ENCODE measurements at regions not wholly inside any gene's neighbourhood (a gene's known extent, or its start where the extent isn't known, plus 50 kb on each side); places are given as distances from the start of the nearest gene placed in this dataset.

DNA sequence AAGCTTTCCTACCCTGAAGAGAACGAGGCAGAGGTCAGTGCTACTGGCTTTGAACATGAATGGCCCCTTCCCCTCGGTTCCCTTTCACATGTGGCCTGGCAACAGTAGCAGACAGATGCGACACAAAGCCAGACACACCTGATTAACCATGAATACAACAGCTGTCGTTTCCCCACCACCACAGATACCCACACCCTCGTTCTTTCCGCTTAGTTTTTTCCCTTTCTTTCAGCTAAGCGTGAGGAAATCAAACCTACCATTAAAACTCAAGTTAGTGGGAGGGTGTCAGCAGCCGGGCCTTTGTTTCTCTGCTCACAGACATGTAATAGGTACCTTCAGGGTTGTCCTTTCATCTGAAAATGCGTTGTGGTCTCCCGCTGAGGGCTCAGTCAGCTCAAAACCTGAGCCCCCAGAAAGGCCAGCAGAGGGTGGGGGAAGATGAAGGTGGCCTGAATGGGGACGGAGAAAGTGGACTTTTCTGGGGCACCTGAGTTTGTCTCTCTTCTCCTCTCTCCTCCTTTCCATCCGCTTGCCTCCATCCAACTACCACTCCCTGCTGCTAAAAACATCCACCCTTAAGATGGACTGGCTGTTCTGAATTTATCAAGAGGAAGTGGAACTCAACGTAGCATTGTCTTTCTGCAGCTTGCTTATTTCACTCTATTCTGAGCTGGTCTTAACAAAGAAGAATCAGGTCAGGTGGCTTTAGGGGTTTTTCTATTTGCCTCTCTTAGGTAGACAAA lies 516.6 kb upstream of the JARID2 start:
- no peak for DNase-seq

DNA sequence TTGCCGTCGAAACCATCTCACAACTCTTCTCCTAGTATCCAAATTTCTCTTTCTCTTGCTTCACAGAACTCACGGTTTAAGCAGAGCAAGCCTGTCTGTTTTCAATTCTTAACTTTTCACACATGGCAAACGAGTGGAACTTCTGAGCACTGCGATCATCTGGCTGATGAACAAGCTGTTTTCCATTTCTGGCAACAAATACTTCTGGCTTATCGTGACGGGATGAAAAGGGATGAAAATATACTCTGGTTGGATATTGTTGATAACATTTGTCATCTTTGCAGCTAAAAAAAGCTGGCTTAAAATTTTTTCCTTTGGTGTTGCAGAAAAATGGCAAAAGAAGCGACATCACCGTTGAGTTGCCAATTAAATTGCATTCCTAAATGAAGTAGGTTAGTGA lies 515.2 kb upstream of the JARID2 start:
- no peak for DNase-seq

DNA sequence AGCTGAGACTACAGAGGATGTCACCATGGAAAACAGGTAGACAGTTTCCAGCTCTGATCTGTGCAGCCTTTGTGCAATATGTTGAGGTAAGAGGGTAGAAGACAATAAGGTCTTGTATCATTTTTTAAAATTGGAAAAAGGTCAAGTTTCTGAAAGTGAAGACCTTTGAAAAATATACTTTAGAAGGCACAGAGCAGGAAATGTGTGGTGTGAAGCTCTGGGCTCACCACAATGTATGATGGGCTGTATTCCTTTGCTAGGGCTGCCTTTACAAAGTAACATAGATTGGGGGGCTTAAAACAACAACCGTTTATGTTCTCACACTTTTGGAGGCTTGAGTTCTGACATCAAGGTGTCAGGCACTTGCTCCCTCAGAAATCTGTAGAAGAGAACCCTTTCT lies 514.3 kb upstream of the JARID2 start:
- DNase-seq = no peak

DNA sequence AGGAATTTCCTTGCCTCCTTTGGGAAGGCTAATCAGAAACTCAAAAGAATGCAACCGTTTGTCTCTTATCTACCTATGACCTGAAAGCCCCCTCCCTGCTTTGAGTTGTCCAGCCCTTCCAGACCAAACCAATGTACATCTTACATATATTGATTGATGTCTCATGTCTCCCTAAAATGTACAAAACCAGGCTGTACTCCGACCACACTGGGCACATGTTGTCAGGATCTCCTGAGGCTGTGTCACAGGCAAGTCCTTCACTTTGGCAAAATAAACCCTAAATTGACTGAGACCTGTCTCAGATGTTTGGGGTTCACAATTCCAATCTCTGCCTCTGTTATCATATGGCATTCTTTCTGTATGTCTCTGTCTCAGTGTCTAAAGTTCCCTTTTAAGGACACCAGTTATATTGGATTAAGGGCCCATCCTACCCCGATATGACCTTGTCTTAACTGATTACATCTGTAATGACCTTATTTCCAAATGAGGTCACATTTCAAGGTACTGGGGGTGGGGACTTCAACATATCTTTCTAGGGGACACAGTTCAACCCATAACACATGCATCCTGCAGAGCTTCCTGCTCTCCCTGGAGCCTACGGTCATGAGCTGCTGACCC lies 513.5 kb upstream of the JARID2 start:
- no peak for DNase-seq

DNA sequence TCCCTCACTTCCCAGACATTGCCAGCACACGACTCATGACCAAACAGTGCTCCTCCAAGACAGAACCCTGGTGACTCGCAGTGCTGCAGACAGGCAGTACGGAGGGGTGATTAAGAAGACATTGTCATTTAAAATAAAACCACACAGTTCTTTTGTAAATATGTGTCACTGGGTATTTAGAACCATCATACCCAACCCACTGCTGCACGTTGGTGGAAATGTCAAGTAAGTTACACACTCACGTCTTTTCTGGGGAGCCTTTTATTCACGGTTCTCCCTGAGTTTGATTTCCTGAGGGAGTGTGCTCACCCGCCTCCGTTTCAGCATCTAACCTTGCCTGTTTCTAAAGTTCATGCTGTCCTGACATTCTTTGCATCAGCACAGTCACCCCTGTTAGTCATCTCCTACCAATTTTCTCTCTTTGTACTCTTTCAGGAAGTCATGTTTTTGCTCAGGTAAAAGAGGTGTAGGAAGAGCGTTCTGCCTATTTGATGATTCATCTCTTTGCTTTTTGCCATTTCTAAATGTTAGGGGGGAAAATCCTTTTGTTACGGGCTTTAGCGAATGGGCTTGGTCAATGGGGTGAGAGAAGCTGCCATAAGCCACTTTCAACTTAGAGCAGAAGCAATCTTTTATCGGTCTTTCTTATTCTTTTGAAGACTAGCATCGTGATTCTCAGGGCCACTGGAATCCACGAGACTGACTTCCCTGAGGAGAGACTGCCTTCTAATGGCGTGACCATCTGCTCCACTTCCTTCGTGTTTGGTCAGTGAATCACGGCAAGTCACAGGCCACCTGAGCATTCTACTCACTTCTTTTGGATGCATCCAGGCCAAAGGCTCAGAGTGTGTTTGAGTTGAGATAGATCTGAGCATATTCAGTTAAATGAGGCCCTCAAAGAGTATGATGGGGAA lies 512.8 kb upstream of the JARID2 start:
- no peak for DNase-seq

DNA sequence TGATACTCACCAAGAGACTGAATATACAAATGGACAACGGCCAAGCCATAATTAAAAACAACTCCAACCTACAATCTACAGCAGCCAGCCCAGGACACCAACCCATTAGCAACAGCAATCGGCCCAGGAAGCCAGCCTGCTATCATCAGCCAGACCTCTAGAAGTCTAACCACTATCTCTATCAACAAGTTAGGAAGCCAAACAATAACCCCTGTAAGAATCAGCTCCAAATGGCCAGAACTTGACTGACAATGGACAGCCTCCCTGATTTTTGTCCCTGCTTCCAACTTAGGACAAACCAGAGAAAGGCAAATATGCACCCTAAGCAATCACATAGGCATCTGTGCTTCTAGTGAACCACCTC lies 511.8 kb upstream of the JARID2 start:
- no peak for DNase-seq

DNA sequence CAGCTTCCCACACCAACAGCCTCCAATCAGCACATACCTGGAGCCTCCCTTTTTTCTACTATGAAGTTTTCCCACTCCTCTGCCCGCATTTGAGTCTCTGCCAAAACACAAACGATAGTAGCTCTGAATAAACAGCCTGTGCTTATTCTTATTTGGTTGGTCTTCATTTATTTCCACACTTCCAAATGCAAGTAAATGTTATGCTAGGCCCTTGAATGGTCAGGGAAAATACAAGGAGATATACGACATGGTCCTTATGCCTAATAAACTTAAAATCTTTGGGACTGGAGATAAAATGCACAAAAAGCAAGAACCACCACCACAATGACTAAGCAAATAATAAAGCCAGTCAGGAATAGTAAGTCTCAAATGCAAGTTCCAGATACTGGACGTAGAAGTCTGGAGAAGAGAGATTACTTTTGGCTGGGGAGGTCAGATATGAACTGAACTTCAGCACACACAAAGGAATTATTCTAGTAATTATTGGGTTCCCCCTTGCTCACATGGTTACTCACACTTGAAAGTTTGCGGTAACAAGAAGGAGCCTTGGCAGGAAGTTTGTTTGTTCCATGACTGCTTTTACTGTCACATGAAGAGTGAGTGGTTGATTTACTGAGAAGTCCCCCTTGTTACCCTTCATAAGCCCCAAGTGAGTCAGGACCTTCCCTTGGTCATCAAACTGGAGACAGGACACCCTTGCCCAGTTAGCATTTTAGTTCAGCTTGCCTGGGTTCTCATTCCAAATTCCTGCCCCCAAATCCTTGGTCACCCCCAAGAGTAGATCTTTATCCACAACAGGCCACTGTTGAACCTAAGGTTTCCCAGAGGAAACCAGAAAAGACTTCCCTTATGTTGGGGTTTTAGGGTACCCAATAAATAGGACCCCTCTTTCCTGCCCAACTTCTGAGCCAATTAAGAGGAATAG lies 511.2 kb upstream of the JARID2 start:
- DNase-seq = no peak

DNA sequence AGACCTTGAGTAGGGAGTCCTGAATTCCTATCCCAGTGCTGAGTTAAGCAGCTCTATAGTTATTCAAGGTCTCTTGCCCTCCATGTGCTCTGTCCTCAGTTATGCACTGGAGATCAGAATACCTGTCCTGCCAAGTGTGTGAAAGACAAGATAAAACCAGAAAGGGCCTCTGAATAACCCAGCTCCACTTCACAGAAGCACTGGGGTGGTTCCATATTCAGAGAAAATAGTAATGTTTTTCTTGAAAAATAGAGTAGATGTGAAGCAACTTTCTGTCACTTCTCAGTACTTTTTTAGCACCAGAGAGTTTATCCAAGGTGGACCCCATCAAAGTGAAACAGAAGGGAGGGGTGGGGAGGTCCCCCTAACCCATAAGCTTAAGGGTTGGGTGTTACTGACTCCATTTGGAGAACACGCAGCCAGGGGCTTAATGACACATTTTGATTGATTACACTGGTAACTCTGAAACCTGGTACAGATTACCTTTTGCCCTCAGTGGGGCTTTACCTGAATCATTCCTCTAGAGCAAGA lies 509.8 kb upstream of the JARID2 start:
- no peak for DNase-seq

DNA sequence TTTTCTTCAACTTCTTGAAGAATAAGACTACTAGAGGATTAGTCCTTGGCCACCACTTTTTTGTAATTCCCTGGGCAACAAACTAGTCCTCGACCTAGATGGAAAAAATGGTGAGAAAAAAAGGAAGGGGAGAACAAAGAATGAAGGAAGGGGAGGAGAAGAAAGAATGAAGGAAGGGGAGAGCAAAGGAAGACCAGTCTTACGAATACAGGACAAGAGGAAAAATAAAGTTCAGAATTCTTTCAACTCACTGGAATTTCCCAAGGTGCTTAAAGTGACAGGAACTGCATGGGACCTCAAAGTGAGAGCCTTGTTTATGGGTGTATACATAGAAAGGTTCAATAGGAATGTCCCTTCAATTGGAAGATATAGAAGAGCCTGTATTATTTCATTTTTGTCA lies 509.3 kb upstream of the JARID2 start:
- DNase-seq = no peak

DNA sequence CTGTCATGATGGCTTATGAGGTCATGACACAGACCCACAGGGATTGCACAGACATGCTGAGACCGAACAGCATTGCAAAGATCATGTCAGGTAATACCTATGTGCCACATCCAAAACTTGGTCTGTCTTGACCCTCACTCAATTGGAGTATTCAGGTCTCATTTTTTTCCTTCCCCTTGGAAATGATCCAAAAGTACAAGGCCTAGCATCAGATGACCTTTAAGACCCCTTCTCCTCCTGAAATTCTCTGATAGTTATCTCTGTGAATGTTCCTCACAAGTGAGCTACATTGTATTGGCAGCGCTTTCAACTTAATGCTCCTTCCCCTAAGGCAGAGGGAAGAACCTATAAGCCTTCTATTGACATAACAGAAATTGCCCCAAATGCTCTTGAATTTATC lies 507.4 kb upstream of the JARID2 start:
- DNase-seq = no peak

DNA sequence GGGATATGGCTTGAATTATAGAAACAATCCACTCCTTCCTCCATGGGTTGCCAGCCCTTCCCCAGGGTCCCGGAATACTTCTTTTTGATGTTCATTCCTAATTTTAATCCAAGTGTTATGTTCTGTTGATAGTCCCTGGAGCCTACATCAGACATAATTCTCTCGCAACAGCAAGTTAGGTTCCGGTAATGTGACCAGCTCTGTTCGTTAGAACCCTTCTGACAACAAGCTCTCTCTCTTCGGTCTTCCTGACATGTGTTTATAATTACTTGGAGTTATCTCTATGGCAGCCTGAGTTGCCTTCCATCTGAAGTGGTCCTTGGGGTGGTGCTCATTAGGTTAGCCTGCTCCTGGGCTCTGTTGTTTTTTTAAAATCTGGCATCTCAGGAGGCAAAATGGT lies 506.9 kb upstream of the JARID2 start:
- DNase-seq = no peak

DNA sequence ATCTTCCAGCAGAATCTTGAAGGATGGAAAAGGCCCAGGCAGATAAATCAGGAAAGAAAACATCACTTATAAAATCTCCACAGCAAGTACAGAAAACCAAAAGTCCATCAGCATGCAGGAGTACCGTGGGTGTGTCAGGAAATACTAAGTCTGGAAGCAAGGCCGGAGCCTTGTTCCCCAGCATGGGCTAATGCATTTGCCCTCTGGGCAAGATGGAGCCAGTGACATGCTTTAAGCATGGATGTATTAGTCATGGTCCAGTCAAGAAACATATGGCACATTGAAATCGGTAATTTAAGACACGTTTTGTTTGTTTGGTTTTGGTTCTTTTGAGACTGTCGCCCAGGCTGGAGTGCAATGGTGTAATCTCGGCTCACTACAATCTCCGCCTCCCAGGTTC lies 506.0 kb upstream of the JARID2 start:
- no peak for DNase-seq

DNA sequence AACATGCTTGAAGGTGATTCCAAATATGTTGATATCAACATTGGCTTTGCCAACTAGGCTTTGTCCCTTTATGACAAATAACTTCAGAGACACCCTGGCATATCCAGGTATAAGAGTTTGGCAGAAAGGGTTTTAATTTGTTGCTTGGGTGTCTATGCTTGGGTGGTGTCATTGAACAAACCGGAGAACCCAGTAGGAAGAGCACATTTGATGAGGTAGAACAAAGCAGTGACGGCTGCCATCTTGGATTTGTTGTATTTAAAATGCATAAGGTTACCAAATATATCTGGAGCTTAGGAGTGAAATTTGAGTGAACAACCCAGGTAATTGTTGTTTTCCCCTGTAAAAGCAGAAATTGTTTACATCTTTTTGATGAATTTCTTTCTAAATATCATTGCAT lies 503.7 kb upstream of the JARID2 start:
- DNase-seq = no peak

DNA sequence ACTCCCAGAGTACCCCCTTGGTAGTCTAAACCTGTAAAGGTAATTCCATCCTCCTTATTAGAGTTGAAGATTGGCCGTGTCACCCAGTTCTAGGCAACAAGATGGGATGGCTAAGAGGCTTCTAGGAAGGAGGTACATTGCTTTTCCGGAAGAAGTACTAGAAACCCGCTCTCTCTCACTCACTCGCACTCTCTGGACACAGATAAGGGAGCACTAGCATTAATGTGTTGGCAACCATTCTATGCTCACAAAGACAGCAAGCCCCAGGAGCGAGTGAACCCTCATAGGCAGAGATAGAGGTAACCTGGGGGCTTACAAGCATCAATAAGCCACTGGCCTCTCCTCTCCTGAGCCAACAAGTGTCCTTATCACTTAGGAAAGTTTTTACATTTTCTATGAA lies 503.2 kb upstream of the JARID2 start:
- no peak for DNase-seq

DNA sequence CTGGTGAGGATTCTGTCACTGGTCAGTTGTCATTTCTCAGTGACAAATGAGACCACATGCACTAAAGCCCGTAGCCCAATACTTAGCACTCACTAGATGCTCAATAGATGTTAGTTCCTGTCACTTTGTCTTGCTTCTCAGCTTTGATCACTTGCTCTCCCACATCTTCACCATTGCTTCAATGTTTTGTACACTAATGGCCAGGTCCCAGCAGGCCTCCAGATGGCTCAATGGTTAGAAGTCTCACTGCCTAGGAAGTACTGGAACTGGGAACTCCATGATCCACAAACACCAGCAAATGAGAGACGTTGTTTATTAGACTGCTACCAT lies 502.8 kb upstream of the JARID2 start:
- DNase-seq = no peak

DNA sequence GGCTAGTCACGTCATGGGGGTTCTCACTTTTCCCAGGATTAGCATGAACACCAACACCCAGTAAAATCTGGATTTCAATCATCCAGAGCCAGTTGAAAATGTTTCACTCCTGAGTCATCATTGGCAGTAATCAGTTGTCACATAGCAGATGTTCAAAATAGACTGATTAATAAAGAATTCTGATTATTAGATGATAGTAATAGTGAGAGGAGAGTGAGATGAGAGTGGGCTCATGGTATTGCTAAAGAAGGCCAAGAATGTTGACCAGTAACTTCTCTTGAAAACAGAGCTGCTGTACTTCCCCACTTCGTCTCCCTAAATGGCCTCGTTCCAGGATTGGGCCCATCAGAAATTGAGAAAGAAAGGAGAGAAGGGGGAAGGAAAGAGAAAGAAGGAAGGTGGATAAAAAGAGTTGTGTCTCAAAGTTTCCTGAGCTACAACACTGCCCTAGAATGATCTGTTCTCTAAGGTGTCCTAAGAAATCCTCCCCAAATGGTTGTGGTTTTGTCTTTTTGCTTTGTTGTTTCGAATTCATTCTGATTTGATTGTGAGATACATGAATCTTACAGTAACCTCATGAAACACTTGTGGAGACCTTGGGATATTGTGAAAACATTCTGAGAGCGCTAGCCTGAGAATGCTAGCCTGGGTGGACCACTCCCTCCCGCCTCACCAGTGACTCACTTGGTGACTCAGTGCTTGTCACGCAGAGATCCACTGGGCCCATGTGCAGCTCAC lies 502.2 kb upstream of the JARID2 start:
- no peak for DNase-seq

DNA sequence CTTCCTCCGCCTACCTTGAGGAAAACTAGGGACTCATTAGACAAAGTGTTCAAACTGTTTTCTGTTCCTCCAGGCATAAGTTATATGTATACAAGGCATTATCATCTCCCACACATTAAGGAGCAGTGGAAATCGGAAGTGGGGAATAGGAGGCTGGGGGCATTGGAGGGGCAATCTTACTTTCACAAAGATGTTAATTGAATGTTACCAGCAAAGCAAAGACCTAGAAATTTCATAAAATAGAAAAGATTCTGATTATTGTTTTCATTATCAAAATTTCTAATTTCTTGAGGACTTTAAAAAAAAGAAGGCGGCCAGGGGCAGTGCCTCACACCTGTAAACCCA lies 501.7 kb upstream of the JARID2 start:
- no peak for DNase-seq

DNA sequence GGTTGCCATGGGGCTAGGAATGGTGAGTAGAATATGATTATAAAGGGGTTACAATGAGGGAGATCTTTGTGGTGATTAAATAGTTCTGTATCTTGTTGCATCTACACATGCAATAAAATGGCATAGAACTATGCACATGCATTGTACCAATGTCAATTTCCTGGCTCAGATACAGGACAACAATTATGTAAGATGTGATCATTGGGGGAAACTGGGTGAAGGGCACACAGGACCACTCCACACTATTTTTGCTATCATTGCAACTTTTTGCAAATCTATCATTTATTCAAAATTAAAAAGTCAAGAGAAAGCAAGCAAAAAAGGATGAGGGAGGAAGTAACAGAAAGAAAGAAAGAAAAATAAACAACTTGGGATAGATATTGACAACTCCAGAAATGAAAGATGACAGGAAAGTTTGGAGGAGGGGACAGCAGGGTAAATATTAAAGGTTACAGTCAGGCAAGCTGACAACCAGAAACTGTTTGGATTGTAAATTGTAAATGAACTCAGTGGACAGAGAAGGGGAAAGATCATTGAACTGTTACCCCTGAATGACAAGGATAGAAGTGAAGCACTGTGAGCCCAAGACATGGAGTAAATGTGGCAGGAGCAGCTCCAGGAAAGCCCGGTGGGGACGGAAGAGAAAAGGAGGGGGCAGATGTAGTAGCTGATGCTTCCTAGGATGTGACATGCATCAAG lies 499.6 kb upstream of the JARID2 start:
- no peak for DNase-seq

DNA sequence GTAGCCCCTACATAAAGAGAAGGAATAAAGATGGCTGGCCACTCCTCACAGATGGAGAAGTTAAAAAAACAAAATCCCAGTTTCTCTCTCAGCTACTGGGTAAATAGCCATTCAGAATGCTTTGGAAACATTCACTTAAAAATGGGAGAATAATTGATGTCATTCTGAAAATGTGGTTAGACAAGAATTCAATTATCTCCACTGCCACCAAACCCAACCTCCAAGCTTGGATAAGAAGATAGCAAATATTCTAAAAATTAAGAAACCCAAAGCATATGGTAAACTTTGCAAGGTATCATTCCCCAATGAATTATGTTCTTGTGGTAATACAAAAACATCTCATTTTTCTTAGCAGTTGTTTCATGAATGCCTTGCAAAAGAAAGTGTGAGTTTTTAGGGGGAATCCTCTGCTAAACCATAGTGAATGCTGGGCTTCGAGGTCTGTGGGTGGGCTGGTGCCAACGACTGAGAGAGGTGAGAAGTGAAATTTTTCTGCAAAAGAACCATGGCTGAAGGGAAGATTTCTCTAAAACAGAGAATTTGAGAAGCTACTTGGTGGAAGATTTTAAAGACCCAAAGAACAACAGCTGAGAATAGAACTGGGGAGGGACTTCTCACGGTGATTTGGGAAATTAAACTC lies 497.9 kb upstream of the JARID2 start:
- no peak for DNase-seq

DNA sequence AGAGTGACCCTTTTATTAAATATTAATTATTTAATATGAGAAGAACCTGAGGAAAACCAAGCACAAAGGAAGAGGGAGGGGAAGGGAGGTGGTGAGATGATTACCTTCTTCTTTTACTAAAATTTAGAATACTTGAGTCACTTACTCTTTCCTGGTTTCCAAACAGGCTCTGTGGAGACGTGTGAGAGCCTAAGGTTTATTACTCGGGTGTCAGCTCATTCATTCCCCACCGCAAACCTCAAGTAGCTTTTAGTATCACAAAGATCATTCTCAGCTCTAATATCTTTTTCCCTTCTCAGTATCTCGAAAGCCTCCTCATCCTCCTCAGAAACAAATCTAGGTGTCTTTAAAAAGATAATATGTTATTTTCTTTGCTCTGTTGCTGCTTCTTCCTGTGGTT lies 497.2 kb upstream of the JARID2 start:
- no peak for DNase-seq

DNA sequence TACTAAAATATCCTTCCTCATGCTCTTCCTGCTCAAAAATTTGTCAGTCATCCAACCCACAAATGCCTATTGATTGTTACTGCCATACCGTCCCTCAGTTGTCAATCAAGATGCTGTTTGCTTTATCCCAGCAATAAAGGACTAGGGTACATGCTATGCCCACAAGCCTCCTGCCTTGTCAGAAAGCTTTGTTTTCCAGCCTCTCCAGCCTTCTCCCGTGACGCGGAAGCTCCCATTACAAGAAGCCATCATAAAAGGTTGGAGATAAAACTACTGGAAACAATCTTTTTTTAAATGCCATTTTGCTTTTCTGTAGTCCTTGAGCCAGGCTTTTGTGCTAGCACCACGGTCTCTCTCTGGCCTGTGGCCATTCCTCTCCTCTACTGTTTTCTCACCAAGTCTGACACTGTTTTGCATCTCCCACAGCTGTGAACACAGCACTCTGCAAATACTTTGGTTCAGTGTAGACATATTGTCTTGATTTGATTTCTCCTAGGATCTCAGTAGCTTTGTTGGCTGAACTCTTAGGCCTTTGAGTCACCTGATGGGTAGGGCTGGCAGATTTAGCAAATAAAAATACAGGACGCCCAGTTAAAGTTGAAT lies 495.7 kb upstream of the JARID2 start:
- DNase-seq = no peak

All from NCI-H2107 (cell line).